Superior temporal gyrus (tissue), 1 donor: ENCODE measurements at regions not wholly inside any gene's neighbourhood (a gene's known extent, or its start where the extent isn't known, plus 50 kb on each side); places are given as distances from the start of the nearest gene placed in this dataset.
"Not testable (repeated sequence)": the region's sequence is repeated elsewhere in the genome, so short reads cannot be mapped to it uniquely, and the experiment has no call there.

ENCODE experiments used
- DNase-seq: peaks from one replicate; pipeline ENCODE4 v3.0.0-alpha.2; 2016; ENCODE audit errors: extremely low spot score

DNA sequence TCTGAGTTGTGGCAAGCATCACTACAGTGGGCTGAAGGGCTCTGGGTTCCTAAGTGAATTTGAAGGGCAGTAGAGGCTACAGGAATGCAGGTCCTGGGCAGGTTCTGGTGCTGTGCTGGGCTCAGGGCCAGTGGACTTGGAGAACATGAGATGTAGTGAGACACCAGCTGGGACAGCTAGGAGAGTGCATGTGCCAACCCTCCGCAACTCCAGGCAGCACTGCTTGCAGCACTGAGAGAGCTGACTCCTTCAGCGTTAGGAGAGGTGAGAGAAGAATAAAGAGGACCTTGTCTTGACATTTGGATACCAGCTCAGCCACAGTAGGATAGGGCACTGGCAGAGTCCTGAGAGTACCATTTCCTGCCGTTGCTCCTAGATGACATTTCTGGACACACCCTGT, 739.9 kb upstream of the PRR20A start:
- DNase-seq = no peak

DNA sequence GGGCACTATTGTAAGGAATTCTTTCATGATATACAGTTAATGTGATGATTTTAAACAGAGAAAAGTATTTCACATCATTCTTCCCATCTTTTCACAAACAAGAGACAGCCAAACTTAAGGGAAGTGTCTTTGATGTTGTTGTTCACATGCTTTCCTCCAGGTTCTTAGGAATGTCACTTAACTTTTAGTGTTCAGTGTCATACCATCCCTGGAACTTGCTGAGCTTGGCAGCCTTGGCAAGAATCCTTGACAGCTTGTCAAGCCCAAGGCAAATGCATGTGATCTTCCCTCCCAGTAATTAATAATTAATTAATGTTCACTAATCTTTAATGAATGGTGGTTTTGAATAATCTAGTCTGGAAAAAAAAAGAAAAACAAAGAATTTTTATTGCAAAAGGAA, 727.9 kb upstream of the PRR20A start:
- DNase-seq = no peak

DNA sequence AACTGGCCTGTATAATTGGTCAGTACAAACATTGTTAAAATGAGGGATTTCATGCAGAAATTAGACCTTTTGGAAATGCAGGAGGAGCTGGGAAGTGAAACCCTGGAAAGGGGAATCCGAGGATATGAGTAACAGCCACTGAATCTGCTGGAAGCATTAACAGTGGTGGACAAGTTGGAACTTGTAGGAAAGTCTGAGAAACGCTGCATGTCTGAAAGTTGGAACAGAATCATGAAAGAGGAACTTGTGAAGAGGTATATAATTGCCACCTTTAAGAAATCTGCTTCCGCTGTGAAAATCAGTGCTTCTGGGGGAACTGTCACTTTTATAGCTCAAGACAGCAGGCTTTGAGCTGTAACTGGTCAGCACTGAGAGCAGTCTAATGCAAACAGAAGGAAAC, 716.5 kb upstream of the PRR20A start:
- no peak for DNase-seq

DNA sequence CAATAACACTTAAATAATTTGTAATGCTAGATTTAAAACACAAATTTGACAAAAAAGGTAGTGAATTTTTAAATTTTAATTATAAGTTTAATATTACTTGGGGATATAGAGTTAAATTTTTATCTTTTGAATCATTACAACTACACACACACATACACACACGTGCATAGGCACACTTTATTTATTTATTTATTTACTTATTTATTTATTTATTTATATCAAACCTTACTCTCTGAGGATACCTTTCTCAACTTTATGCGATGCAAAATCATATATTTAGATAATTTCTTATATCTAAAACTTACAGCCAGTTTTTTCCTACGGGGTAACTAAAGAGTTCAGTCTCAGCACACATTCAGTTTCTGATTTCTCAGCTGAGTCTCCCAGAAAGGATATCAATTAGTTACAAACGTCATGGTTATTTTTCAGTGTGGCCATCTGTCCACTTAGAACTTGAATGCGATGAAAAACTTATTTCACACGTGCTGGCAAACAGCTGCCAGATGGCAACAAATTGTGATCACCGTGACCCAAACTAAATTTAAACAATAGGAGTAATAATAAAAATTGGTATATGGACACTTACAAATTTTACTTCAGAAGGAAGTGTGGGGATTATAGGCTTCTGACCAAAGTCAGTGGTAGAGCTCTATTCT, 683.1 kb upstream of the PRR20A start:
- DNase-seq = no peak

DNA sequence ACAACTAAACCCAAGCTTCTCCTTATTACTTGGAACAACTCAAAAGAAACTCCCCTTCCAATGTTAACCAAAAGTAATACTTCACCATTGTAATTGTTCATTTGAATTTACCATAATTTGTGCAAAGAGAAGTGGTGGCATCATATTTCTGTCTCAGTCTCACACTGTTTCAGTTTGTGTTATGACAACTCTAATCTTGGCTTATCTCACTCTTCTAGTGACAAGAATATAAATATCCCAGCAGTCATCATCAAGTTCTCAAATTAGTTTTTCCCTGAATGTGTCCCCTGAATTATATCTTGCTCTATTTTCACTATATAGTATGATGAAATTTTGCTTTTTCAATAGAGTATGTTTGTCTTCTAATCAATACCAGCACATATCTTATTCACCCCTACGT, 681.4 kb upstream of the PRR20A start:
- no peak for DNase-seq

DNA sequence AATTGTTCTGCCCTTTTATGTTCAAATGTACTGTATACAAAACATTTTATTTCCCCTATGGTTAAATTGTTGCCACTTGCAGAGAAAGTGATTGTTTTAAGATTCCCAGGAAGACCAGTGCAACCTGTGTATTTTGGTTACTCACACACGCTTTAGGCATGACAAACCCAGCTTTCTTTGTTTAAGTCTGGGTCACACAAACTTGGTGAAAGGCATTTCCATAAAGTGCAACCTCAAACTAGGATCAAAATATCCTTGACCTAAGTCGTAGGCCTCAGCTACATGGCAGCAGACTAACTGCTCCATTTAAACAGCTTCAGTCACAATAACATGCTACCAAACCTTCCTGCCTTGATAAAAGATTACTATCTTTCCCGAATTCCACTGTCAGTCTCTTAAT, 639.0 kb upstream of the PRR20A start:
- DNase-seq = no peak

DNA sequence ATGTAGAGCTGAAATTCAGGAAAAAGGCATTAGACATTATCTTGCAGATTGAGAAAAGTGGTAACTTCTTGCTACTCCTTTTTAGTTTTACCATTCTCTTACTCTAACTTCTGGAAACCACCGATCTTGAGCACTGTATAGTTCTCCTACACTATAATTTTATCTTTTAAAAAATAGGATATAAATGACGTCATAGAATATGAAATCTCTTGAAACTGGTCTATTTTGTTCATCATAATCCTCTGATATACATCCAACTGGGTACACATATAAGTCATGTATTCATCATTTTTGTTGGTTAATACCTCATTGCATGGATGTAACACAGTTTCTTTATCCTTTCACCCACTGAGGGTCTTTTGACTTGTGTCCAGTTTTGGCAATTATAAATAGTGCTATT, 629.9 kb upstream of the PRR20A start:
- DNase-seq = no peak

DNA sequence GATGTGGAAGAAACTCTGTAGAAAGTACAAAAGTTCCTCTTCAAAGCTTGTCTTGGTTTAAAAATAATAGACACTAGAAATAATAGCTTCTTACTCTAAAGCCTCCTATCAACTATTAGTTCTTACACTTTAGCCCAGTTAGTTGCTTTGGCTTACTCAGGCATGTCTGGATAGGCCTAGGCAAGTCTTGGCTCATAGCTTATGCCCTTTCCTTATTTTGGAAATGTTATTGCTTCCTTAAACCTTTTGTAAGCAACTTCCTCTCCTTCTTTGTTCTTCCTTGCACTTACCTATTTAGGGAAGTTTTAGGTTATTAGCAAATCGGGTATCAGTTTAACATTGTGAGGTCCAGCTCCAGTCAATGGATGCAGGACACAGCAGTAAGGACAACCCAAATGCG, 628.4 kb upstream of the PRR20A start:
- not testable (repeated sequence) for DNase-seq

DNA sequence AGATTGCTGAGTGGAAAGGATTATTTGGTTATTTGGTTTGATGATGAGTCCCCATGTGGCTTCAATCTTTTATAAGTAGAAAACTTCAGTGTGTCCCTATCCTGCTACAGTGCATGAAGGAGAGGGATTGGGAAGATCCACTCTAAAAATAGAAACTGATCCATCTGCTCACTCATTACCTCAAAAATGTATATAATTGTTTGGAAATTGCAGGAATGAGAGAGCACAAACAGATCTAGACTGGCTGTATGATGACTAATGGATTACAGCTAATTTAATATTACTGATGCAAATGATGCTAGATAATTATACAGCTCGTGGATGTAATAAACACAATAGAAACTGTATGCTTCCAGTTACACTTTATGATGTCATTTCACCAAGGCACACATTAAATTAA, 625.3 kb upstream of the PRR20A start:
- DNase-seq = no peak

DNA sequence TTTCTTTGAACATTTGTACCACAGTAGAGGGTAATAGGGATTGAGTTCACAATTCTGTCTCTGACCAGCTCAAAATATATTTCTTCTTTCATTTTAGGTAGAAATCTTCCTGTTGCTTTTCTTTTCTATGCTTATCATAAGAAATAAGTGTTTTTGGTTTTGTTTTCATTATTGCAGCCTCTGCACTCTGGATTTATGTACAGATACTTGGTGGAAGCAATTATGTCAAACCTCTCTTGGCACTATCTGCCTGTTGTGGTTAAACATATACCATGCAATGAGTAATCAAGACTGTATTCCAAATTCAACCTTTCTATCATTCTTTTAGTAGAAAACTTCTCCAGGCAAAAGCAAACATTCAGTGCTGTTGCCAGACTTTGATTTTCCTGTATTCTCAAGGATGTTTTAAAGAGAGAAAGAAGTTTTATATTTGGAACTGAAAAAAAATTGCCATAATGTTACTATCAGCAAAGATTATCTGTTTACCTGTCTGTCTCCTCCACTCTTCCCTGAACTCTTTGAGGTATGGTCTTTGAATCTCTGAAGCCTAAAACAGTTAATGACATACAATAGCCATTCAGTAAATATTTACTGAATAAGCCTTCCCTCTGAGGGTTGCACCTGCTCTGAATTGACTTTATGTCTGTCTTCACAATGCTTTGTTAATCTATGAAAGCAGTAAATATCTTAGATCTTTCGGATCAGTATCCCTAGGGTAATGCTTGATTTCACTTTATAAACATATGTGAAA, 612.5 kb upstream of the PRR20A start:
- no peak for DNase-seq

DNA sequence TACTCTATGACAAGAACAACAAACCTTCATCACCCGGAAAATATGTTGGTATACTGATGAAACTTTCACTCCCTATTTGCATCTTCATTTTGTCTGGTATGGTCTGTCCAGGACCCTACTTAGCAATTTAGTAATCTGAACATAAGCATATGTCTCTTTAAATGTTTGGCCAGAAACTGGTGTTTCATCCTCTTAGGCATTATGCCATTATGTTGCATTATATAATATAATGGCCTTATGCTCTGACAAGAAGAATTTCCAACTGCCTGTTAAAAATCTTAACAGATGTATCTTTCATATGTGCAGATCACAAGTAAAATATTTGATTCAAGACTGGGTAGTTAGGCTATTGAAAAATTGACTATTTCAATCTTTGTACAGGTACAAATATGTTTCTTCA, 610.6 kb upstream of the PRR20A start:
- no peak for DNase-seq

DNA sequence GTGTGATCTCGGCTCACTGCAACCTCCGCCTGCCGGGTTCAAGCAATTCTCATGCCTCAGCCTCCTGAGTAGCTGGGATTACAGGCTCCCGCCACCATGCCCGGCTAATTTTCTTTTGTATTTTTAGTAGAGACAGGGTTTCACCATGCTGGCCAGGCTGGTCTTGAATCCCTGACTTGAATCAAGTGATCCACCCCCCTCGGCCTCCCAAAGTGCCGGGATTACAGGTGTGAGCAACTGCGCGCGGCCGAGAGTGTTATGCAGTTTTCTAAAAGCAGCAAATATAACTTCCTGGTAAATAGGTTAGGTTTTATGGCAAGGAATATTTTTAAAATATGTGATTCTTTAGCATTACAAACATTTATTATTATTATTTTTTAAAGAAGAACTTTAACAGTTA, 592.8 kb upstream of the PRR20A start:
- not testable (repeated sequence) for DNase-seq

DNA sequence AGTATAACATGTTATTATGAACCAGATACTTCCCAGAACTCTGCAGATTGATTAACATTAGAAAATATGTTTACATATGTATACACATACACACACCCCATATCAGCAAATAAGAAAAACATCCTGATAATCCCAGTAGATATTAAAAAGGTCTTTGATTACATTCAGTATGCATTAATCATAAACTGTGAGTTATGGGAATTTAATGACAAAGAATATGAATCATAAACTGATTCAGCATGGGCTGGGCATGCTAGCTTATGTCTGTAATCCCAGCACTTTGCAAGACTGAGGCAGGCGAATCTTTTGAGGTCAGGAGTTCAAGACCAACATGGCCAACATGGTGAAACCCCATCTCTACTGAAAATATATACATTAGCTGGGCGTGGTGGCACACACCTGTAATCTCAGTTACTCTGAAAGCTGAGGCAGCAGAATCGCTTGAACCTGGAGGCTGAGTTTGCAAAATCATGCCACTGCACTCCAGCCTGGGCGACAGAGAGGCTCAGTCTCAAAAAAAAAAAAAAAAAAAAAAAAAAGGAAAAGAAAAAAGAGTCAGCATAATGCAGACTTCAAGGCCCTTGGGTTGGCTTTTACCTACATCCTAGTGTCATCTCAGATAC, 581.9 kb upstream of the PRR20A start:
- no peak for DNase-seq

DNA sequence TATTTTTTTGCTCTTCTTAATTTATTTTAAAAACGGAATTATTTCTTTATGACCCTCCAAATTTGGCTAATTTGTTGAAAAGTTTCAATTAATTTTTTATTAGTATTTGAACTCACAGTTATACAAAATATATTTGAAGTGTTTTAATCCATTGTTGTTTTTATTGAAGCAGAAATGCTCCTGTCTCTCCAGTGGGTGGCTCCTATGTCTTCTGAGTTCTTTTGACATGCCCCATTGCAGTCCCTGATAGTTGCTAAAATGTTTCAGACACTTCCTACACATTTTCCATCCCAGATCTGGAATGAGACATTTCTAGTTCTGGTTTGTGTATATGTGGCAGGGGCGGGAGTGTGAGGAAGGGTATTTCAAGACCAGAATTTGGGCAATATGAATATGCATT, 579.4 kb upstream of the PRR20A start:
- DNase-seq = no peak

DNA sequence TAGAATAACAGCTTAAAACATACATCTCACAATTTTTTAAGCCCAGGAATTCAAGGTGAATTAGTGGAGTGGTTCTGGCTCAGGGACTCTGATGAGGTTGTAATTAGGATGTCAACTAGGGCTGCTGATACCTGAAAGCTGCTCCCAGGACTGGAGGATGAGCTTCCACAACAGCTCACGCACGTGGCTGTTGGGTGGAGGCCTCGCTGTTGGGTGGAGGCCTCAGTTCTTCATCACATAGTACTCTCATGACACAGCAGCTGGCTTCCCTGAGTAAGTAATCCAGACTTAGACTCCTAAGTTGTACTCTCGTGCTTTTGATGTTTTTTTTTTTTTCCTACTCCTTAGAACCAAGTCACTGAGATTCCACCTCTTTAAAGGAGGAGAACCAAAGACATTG, 577.1 kb upstream of the PRR20A start:
- DNase-seq = no peak

DNA sequence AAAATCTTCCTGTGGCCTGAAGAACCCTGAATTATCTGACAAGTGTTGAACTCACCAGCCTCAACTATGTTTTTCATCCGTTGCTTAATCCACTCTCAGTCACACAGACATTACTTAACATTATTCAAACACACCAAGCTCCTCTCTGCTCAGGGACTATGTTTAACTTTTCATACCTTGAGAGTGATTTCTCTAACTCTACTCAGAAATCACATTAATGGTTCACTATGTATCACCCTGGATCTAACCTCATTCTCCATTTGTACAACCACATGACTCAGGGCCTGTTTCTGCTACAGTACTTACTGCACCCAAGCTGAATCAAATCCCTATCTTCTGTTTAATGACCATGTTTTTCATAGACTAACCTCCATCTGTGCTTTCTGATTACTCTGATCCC, 553.7 kb upstream of the PRR20A start:
- no peak for DNase-seq

DNA sequence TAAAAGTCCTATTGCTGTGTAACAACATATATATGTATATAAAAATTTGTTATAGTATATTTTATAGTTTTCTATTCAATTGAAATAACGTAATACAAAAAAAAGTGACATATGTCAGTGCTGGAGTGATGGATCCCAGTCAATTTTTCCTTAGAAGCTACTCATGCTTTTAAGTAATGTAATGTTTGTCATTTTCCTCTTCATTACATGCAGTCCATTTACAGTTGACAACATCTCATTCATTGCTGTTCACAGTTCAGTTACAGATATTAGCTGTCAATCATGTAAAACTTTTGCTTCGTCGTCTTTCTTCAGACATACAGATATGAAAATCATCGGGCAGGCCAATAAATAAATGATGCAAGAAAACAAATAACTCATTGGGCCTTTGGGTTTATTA, 525.1 kb upstream of the PRR20A start:
- no peak for DNase-seq

DNA sequence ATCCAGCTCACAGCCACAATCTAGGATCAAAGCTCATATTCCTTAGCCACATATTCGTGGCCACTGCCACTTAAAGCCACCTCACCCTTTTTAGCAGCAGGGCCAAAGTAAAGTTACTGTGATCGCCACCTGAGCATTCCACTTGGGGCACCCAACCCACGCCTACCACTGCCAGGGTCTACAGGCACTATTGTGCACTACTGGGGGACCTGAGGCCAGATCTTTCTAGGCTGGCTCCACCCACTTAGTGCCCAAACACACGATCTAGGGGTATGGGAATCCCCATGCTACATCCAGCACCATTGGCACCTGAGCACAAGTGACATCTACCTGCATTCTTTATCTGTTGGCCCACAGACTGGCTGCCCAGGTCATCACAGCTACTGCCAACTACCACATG, 517.9 kb upstream of the PRR20A start:
- DNase-seq = no peak

DNA sequence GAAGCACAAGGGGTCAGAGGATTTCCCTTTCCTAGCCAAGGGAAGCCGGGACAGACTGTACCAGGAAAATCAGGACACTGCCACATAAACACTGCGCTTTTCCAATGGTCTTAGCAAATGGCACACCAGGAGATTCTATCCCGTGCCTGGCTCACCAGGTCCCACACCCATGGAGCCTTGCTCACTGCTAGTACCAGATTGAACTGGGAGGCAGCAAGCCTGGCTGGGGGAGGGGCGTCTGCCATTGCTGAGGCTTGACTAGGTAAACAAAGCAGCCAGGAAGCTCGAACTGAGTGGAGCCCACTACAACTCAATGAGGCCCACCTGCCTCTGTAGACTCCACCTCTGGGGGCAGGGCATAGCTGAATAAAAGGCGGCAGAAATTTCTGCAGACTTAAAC, 511.8 kb upstream of the PRR20A start:
- not testable (repeated sequence) for DNase-seq

DNA sequence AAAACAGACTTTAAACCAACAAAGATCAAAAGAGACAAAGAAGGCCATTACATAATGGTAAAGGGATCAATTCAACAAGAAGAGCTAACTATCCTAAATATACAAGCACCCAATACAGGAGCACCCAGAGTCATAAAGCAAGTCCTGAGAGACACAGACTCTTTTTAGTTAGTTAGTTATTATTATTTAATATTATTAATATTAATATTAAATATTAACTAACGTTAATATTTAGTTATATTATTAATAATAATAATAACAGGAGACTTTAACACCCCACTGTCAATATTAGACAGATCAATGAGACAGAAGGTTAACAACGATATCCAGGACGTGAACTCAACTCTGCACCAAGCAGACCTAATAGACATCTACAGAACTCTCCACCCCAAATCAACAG, 509.7 kb upstream of the PRR20A start:
- DNase-seq = not testable (repeated sequence)

DNA sequence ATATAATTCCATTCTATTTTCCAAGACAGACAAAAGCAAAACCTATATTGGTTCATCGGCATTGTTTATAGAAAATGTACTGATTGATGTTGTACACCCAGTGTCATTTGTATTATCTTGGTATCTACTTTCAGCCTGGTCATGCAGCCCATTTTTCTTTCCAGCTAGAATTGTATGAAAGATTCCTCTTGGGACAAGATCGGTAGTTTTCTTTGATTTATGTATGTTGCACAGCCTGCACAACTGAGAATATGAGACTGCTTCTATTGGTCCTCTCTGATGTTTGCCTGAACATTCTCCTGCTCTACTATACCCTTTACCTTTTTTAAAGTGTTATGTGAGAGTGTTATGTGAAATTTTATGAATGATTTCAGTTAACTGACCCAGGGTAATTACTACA, 487.7 kb upstream of the PRR20A start:
- DNase-seq = no peak

DNA sequence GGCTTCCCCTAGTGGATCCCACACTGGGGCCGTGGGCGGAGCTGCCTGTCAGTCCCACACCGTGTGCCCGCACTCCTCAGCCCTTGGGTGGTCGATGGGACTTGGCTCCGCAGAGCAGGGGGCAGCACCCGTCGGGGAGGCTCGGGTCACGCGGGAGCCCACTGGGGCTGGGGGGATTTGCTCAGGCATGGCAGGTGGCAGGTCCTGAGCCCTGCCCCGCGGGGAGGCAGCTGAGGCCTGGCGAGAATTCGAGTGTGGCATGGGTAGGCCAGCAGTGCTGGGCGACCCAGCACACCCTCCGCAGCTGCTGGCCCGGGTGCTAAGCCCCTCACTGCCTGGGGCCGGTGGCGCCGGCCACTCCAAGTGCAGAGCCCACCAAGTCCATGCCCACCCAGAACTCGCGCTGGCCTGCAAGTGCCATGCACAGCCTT, 481.7 kb upstream of the PRR20A start:
- DNase-seq = no peak

DNA sequence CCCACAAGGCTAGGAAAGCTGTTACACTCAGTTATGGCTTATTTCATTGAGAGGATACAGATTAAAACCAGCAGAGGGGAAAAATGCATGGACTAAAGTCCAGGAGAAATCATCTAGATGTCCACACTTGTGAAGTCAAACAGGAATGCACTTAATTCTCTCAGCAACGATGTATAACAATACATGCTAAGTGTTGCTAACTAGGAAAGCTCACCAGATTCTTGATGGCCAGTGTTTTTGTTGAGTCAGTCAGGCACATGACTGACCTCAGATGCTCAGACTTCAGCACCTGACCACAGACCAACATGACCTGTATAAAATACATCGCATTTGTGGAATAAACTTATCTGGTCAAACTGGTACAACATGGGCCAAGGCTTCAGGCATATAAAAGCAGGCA, 470.2 kb upstream of the PRR20A start:
- DNase-seq = no peak
